ENCODE measurements at regions not wholly inside any gene's neighbourhood (a gene's known extent, or its start where the extent isn't known, plus 50 kb on each side); places are given as distances from the start of the nearest gene placed in this dataset.
"Not testable (repeated sequence)": the region's sequence is repeated elsewhere in the genome, so short reads cannot be mapped to it uniquely, and the experiment has no call there.

GRCh38 chr13:67395577-67395976 is 165.4 kb upstream of the PCDH9 start:
- TF ChIP-seq CTCF (IDR thresholded peaks at IDR 0.05; ENCODE audit: control extremely low read depth, extremely low read depth, low read depth, missing control alignments), result no peak
- POLR2A ChIA-PET, result no interaction called here
- CTCF ChIA-PET, result no interaction called here
- no peak for DNase-seq (ENCODE audit: extremely low spot score)

GRCh38 chr13:67392014-67392413 is 161.9 kb upstream of the PCDH9 start:
- ChIA-PET CTCF (interaction anchor here (1.7 kb wide), 1 partner anchor 12 kb away, joined by 5 read pairs; no protein-coding TSS in a partner anchor), POLR2A (no interaction called here)
- TF ChIP-seq CTCF (IDR thresholded peaks at IDR 0.05; ENCODE audit: control extremely low read depth, extremely low read depth, low read depth, missing control alignments), result no peak
- no peak for DNase-seq (ENCODE audit: extremely low spot score)

- no peak for TF ChIP-seq CTCF (IDR thresholded peaks at IDR 0.05; ENCODE audit: control extremely low read depth, extremely low read depth, low read depth, missing control alignments)
- DNase-seq (ENCODE audit: extremely low spot score), result no peak
- POLR2A ChIA-PET, result no interaction called here
- CTCF ChIA-PET, result no interaction called here
Observed at GRCh38 chr13:67390462-67391086, 160.4 kb upstream of the PCDH9 start.

- CTCF ChIA-PET, result no interaction called here
- DNase-seq (ENCODE audit: extremely low spot score), result no peak
- TF ChIP-seq CTCF (IDR thresholded peaks at IDR 0.05; ENCODE audit: control extremely low read depth, extremely low read depth, low read depth, missing control alignments), result no peak
- POLR2A ChIA-PET, result no interaction called here
Observed at GRCh38 chr13:67389171-67389570, 159.0 kb upstream of the PCDH9 start.

GRCh38 chr13:67383109-67383757 is 153.1 kb upstream of the PCDH9 start:
- CTCF ChIA-PET, result interaction anchor here (1.8 kb wide), 1 partner anchor 11 kb away, joined by 4 read pairs; no protein-coding TSS in a partner anchor
- POLR2A ChIA-PET; DNase-seq (ENCODE audit: extremely low spot score): not testable (repeated sequence)

- ChIA-PET CTCF (no interaction called here), POLR2A (no interaction called here)
- no peak for DNase-seq (ENCODE audit: extremely low spot score)
- TF ChIP-seq CTCF (IDR thresholded peaks at IDR 0.05; ENCODE audit: control extremely low read depth, extremely low read depth, low read depth, missing control alignments), result no peak
Observed at GRCh38 chr13:67377919-67378318, 147.8 kb upstream of the PCDH9 start.

- TF ChIP-seq CTCF (IDR thresholded peaks at IDR 0.05; ENCODE audit: control extremely low read depth, extremely low read depth, low read depth, missing control alignments), result no peak
- no peak for DNase-seq (ENCODE audit: extremely low spot score)
- ChIA-PET CTCF (interaction anchor here (1.5 kb wide), 1 partner anchor 11 kb away, joined by 3 read pairs; no protein-coding TSS in a partner anchor), POLR2A (no interaction called here)
Observed at GRCh38 chr13:67374391-67374790, 144.3 kb upstream of the PCDH9 start.

Measured in GM10248 (cell line).